Nephron progenitor cell (in vitro differentiated cells): ENCODE measurements at regions not wholly inside any gene's neighbourhood (a gene's known extent, or its start where the extent isn't known, plus 50 kb on each side); places are given as distances from the start of the nearest gene placed in this dataset.

Experiments
- DNase-seq: peaks from one replicate; pipeline ENCODE4 v3.0.0; 2021
- H3K27ac Mint-ChIP-seq: 2 replicates; pipeline ENCODE4 v1.8.0; 2021; ENCODE audit warnings: mild to moderate bottlenecking, moderate library complexity, mixed read lengths
- H3K27me3 Mint-ChIP-seq: 2 replicates; pipeline ENCODE4 v1.8.0; 2021; ENCODE audit warnings: mild to moderate bottlenecking, low read depth, mixed read lengths; ENCODE audit not compliant: poor library complexity
- H3K36me3 Mint-ChIP-seq: 2 replicates; pipeline ENCODE4 v1.8.0; 2021; ENCODE audit warnings: low read depth, mixed read lengths
- H3K4me1 Mint-ChIP-seq: 2 replicates; pipeline ENCODE4 v1.8.0; 2021; ENCODE audit warnings: mixed read lengths
- H3K4me3 Mint-ChIP-seq: 2 replicates; pipeline ENCODE4 v1.8.0; 2021; ENCODE audit warnings: mild to moderate bottlenecking, moderate library complexity, mixed read lengths
- H3K9me3 Mint-ChIP-seq: 2 replicates; pipeline ENCODE4 v1.8.0; 2021; ENCODE audit warnings: mild to moderate bottlenecking, moderate library complexity, mixed read lengths
- TF ChIP-seq, protein P1 (sequence below): fragments of 200-600 bp; sonication (generic); IDR thresholded peaks from 2 replicates; pipeline ENCODE4 v1.5.0; 2021; ENCODE audit warnings: antibody characterized with exemption

DNA sequence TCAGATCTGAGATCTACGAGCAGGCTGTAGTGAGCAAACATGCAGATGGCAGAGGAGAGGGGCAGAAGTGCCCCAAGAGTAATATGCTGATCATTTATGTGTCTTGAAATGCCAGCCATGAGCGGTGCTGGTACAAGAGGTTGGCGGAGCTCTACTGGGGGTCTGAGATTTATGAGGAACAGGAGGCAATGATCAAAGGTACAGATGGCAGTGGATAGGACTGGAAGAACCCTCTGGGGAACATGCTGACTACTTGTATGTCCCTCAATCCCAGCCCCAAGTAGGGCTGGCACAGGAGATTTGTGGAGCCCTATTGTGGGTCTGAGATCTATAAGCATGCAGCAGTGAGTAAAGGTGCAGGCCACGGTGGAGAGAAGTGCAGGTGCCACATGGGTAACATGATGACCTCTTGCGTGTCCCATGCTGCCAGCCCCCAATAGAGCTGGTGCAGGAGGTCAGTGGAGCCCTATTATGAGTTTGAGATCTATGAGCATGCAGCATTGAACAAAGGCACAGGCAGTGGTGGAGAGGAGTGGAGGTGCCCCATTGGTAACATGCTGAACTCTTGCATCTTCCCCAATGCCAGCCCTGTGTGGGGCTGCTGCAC, 97.2 kb upstream of the ZNF678 start:
- Mint-ChIP-seq H3K36me3 (no peaks in the 10 kb centered on the region), H3K4me1 (no peaks in the 10 kb centered on the region), H3K4me3 (no peak overlapping the region), H3K27ac (no peak overlapping the region), H3K9me3 (peaks cover 16% of the 10 kb centered on the region), H3K27me3 (peaks cover 5% of the 10 kb centered on the region)
- DNase-seq, result no peak
- TF ChIP-seq, protein P1, sequence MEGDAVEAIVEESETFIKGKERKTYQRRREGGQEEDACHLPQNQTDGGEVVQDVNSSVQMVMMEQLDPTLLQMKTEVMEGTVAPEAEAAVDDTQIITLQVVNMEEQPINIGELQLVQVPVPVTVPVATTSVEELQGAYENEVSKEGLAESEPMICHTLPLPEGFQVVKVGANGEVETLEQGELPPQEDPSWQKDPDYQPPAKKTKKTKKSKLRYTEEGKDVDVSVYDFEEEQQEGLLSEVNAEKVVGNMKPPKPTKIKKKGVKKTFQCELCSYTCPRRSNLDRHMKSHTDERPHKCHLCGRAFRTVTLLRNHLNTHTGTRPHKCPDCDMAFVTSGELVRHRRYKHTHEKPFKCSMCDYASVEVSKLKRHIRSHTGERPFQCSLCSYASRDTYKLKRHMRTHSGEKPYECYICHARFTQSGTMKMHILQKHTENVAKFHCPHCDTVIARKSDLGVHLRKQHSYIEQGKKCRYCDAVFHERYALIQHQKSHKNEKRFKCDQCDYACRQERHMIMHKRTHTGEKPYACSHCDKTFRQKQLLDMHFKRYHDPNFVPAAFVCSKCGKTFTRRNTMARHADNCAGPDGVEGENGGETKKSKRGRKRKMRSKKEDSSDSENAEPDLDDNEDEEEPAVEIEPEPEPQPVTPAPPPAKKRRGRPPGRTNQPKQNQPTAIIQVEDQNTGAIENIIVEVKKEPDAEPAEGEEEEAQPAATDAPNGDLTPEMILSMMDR, result no peak

DNA sequence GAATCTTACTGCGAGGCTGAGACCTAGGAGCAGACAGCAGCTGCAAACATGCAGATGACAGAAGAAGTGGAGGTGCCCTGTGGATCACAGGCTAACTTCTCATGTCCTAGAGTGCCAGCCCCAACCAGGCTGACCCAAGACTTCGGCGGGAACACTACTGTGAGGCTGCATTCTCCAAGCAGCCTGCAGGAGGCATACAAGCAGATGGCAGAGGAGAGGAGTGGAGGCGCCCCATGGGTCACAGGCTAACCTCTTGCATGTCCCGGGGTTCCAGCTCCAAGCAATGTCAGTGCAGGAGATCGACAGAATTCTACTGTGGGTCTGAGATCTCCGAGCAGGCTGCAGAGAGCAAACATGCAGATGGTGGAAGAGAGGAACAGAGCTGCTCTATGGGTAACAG, 98.1 kb upstream of the ZNF678 start:
- Mint-ChIP-seq H3K27me3 (peaks cover 10% of the 10 kb centered on the region), H3K27ac (no peak overlapping the region), H3K4me3 (no peak overlapping the region), H3K36me3 (no peaks in the 10 kb centered on the region), H3K4me1 (no peaks in the 10 kb centered on the region), H3K9me3 (peaks cover 7% of the 10 kb centered on the region)
- TF ChIP-seq, protein P1, result no peak
- no peak for DNase-seq

DNA sequence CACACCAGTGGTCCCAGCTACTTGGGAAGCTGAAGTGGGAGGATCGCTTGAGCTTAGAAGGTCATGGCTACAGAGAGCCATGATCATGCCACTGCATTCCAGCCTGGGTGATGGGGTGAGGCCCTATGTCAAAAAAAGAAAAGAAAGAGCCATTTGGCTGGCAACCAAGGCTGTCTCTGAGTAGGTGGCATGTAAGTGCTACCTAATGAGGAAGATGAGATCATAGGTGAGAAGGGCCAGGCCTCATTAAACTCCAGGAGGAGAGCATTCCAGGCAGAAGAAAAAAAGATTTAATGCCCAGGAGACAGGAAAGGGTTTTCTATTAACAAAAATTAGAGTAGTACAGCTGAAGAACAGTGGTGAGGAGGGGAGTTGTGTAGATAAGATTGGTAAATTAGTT, 103.4 kb upstream of the ZNF678 start:
- TF ChIP-seq, protein P1, result no peak
- no peak overlapping the region for H3K27ac Mint-ChIP-seq
- DNase-seq, result no peak
- H3K9me3 Mint-ChIP-seq, result no peaks in the 10 kb centered on the region
- H3K36me3 Mint-ChIP-seq, result no peaks in the 10 kb centered on the region
- H3K27me3 Mint-ChIP-seq, result peaks cover 25% of the 10 kb centered on the region
- H3K4me1 Mint-ChIP-seq, result no peaks in the 10 kb centered on the region
- no peak overlapping the region for H3K4me3 Mint-ChIP-seq

DNA sequence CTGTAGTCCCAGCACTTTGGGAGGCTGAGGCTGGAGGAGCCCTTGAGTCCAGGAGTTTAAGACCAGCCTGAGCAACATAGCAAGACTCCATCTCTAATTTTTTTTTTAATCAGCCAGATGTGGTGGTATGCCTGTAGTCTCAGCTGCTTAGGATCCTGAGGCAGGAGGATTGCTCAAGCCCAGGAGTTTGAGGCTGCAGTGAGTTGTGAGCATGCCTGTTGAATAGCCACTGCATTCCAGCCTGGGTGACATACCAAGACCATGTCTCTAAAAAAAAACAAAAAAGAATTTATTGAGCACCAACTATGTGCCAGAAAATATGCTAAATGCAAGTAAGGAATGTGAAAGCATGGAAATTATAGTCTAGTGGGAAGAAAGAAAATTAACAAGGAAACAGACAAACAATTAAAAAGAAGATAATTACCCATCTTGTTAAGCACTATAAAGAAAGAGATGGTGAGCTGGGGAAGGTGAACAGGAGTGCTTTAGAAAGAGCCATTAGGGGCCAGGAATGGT, 104.0 kb upstream of the ZNF678 start:
- no peak overlapping the region for H3K27ac Mint-ChIP-seq
- DNase-seq, result no peak
- peaks cover 27% of the 10 kb centered on the region for H3K27me3 Mint-ChIP-seq
- no peaks in the 10 kb centered on the region for H3K4me1 Mint-ChIP-seq
- H3K4me3 Mint-ChIP-seq, result no peak overlapping the region
- H3K36me3 Mint-ChIP-seq, result no peaks in the 10 kb centered on the region
- no peaks in the 10 kb centered on the region for H3K9me3 Mint-ChIP-seq
- TF ChIP-seq, protein P1, result no peak

DNA sequence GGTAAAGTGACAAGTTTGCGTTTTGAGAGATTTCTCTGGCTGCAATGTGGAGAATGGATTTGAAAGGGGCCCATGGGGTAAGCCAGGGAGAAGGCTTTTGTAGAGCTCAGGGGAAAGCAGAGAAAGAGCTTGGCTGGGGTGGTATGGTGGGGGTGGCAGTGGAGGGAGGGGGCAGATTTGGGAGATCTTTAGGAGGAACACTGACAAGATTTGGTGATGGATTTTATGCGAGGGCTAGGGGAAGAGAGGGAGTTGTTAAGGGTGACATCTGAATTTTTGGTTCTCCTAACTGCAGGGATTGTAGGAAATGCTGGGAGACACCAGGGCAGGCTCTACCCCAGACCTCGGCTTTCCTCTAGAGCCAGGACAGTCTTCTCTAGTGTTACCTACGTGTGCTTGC, 108.7 kb upstream of the ZNF678 start:
- no peak overlapping the region for H3K27ac Mint-ChIP-seq
- no peak overlapping the region for H3K4me3 Mint-ChIP-seq
- H3K27me3 Mint-ChIP-seq, result peaks cover 46% of the 10 kb centered on the region
- no peaks in the 10 kb centered on the region for H3K36me3 Mint-ChIP-seq
- no peaks in the 10 kb centered on the region for H3K4me1 Mint-ChIP-seq
- no peak for DNase-seq
- TF ChIP-seq, protein P1, result no peak
- peaks cover 10% of the 10 kb centered on the region for H3K9me3 Mint-ChIP-seq

DNA sequence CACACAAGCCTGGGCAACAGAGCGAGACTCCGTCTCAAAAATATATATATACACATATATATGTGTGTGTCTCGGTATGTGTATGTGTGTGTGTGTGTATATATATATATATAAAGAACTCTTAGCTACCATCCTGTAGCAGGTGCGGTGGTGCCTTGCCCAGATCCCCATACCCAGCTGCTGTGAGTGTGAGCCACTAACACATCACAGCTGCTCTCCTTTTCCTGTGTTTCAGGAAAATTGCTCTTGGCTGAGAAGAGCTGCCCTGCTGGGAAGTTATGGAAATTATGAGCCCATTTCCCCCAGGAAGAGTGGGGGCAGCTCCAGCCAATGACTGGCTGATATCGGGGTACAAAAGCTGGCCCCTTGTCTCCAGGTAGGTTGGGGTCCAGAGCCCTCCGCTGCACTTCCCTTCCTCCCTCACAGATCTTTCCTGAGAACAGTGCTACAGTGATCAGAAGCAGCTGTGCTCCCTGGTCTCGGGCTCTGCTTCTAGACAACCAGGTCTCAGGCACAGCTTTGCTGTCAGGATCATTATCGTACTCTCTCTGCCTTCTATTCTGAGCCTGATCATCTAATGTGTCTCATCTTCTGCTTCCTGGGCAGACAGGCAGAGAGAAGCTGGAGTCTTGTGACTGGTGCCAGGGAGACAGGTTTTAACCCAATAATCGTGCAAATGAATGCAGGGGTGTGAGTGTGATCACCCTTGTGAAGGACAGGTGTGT, 109.6 kb upstream of the ZNF678 start:
- H3K27me3 Mint-ChIP-seq, result peaks cover 46% of the 10 kb centered on the region
- no peak for DNase-seq

More for the DNA sequence above, 109.6 kb upstream of the ZNF678 start:
- peaks cover 10% of the 10 kb centered on the region for H3K9me3 Mint-ChIP-seq
- no peak overlapping the region for H3K4me3 Mint-ChIP-seq
- H3K27ac Mint-ChIP-seq, result no peak overlapping the region
- H3K4me1 Mint-ChIP-seq, result no peaks in the 10 kb centered on the region
- TF ChIP-seq, protein P1, result no peak
- no peaks in the 10 kb centered on the region for H3K36me3 Mint-ChIP-seq
